ENCODE measurements at regions not wholly inside any gene's neighbourhood (a gene's known extent, or its start where the extent isn't known, plus 50 kb on each side); places are given as distances from the start of the nearest gene placed in this dataset.

- Histone ChIP-seq H3K4me2 (ENCODE audit: insufficient read depth, low read length) (no peak overlapping the region), H3K79me2 (ENCODE audit: control insufficient read depth, insufficient read depth, low read length) (no peaks in the 10 kb centered on the region), H3K9ac (ENCODE audit: insufficient read depth in 1 of 2, low read depth in 2 of 2, low read length in 2 of 2) (no peak overlapping the region), H3K9me1 (ENCODE audit: control insufficient read depth, insufficient read depth, low read length) (no peaks in the 10 kb centered on the region), H2AFZ (ENCODE audit: low read depth, low read length) (no peak overlapping the region), H3K27me3 (ENCODE audit: control insufficient read depth in 2 of 2, insufficient read depth in 2 of 2, low read length in 2 of 2) (no peaks in the 10 kb centered on the region), H3K27ac (ENCODE audit: extremely low read depth, low read depth, low read length) (no peak overlapping the region), H3K9me3 (replicated peaks; ENCODE audit: control insufficient read depth, insufficient read depth, low read depth, low read length) (no peaks in the 10 kb centered on the region), H4K20me1 (replicated peaks; ENCODE audit: control insufficient read depth, insufficient read depth, low read length) (no peaks in the 10 kb centered on the region), H3K4me1 (replicated peaks in 1 of 2; ENCODE audit: control insufficient read depth in 2 of 2, insufficient read depth in 2 of 2, low read length in 2 of 2) (no peaks in the 10 kb centered on the region), H3K36me3 (ENCODE audit: control insufficient read depth, insufficient read depth, low read length) (no peaks in the 10 kb centered on the region), H3K4me3 (no peak overlapping the region)
- WGBS (ENCODE audit: insufficient coverage, low coverage, missing lambda C conversion rate): 0% methylated on average over 7 of the region's 7 CpGs
- POLR2A ChIA-PET: no interaction called here
- in situ Hi-C loops (cut with MboI) (no loop called here), intact Hi-C loops (cut with micrococcal nuclease) (no loop called here)
- FAIRE-seq (no peak), ATAC-seq (no peak), DNase-seq (ENCODE audit: extremely low read depth in 1 of 4, low spot score in 3 of 4) (no peak)
- CTCF ChIA-PET (ENCODE audit: low intra/inter-chr PET ratio): no interaction called here
- BruUV-seq (replicated peaks): no TSS peak
- TF ChIP-seq CGGBP1 (CRISPR knock-in tag; IDR thresholded peaks at IDR 0.05) (no peak), ZMIZ1 (IDR thresholded peaks at IDR 0.05; ENCODE audit: low read depth in 2 of 2, low read length in 2 of 2) (no peak), CLOCK (CRISPR knock-in tag; IDR thresholded peaks at IDR 0.05; ENCODE audit: borderline replicate concordance) (no peak), NONO (IDR thresholded peaks at IDR 0.05; ENCODE audit: low read depth in 2 of 2, low read length in 1 of 2) (no peak), MXI1 (IDR thresholded peaks at IDR 0.05; ENCODE audit: low read depth, low read length) (no peak), SP2 (IDR thresholded peaks at IDR 0.05; ENCODE audit: extremely low read depth, low read depth, low read length, poor library complexity, severe bottlenecking) (no peak), E2F6 (IDR thresholded peaks at IDR 0.05; ENCODE audit: borderline replicate concordance in 1 of 2, extremely low read depth in 1 of 2, insufficient read depth in 1 of 2, insufficient read length in 1 of 2, low read depth in 1 of 2, low read length in 1 of 2, poor library complexity in 1 of 2, severe bottlenecking in 1 of 2) (no peak), FOXA3 (CRISPR knock-in tag; conservative IDR thresholded peaks at IDR 0.05 in 1 of 2, IDR thresholded peaks at IDR 0.05 in 1 of 2) (no peak), SNRNP70 (optimal IDR thresholded peaks at IDR 0.05; ENCODE audit: low read depth, low read length) (no peak), KDM1A (IDR thresholded peaks at IDR 0.05) (no peak), PHF20 (IDR thresholded peaks at IDR 0.05; ENCODE audit: partially characterized antibody) (no peak), GTF2B (IDR thresholded peaks at IDR 0.05; ENCODE audit: extremely low read depth, insufficient read length) (no peak)
Measured at GRCh38 chr3:22980346-22980745, 222.8 kb upstream of the UBE2E2 start.
